Sigmoid colon (tissue), 6 donors: ENCODE measurements at regions not wholly inside any gene's neighbourhood (a gene's known extent, or its start where the extent isn't known, plus 50 kb on each side); places are given as distances from the start of the nearest gene placed in this dataset.
"Not testable (repeated sequence)": the region's sequence is repeated elsewhere in the genome, so short reads cannot be mapped to it uniquely, and the experiment has no call there.

Experiments
- DNase-seq: peaks from one replicate; pipeline ENCODE4 v3.0.0-alpha.2; 2019
- H3K27ac ChIP-seq, 4 donors: fragments of 200-600 bp; sonication (generic); one replicate each; pipeline ENCODE4 v1.5.1; 2016 to 2019; ENCODE audit warnings: mild to moderate bottlenecking in 1 of 4
- H3K27me3 ChIP-seq, 3 donors: fragments of 200-600 bp; sonication (generic); one replicate each; pipeline ENCODE4 v1.5.1; 2019; ENCODE audit warnings: mild to moderate bottlenecking in 1 of 3
- H3K36me3 ChIP-seq, 4 donors: fragments of 200-600 bp; sonication (generic); one replicate each; pipeline ENCODE4 v1.5.1; 2016 to 2019
- H3K4me1 ChIP-seq, 4 donors: fragments of 200-600 bp; sonication (generic); one replicate each; pipeline ENCODE4 v1.5.1; 2017 to 2019
- H3K4me3 ChIP-seq, 4 donors: fragments of 200-600 bp; sonication (generic); one replicate each; pipeline ENCODE4 v1.5.1; 2017 to 2019; ENCODE audit warnings: mild to moderate bottlenecking in 2 of 4, moderate library complexity in 1 of 4
- H3K9me3 ChIP-seq, 4 donors: fragments of 200-600 bp in 3 of 4; sonication (generic) in 3 of 4; one replicate each; pipeline versions ENCODE4 v1.5.1 to v1.6.1; 2013 to 2019
- EP300 ChIP-seq, 4 donors: sonication (generic); formaldehyde crosslinking; IDR thresholded peaks; one replicate each; pipeline ENCODE4 v1.6.1; 2017; ENCODE audit warnings: antibody characterized with exemption in 4 of 4
- POLR2A ChIP-seq, 2 donors: fragments of 450-650 bp; IDR thresholded peaks; one replicate each; pipeline ENCODE4 v1.6.1; 2016; ENCODE audit warnings: antibody characterized with exemption in 2 of 2, mild to moderate bottlenecking in 2 of 2, moderate library complexity in 2 of 2
- POLR2AphosphoS5 ChIP-seq, 4 donors: sonication (generic); formaldehyde crosslinking; IDR thresholded peaks; one replicate each; pipeline ENCODE4 v1.6.1; 2017; ENCODE audit warnings: antibody characterized with exemption in 4 of 4
- WGBS, 2 donors: extraction: QIAGEN DNeasy Blood & Tissue Kit; methylation state at CpG; one replicate each; pipeline ENCODE4 v1.1.7; 2013; 5-methylcytosine and 5-hydroxymethylcytosine counted together
- intact Hi-C: fragments of 100-400 bp; cut with DNase I; formaldehyde crosslinking; loops from one replicate; pipeline ENCODE4 v1.15.1; 2023
- TF ChIP-seq, protein P1 (sequence below), 4 experiments: fragments of 450-650 bp in 3 of 4; fragments of 200-600 bp in 1 of 4; IDR thresholded peaks; one replicate each; pipeline ENCODE4 v1.5.1; 2016 to 2019; ENCODE audit warnings: antibody characterized with exemption in 4 of 4, mild to moderate bottlenecking in 3 of 4, moderate library complexity in 2 of 4
- donor health status: healthy with polysubstance abuse.
- donor health status: healthy.

DNA sequence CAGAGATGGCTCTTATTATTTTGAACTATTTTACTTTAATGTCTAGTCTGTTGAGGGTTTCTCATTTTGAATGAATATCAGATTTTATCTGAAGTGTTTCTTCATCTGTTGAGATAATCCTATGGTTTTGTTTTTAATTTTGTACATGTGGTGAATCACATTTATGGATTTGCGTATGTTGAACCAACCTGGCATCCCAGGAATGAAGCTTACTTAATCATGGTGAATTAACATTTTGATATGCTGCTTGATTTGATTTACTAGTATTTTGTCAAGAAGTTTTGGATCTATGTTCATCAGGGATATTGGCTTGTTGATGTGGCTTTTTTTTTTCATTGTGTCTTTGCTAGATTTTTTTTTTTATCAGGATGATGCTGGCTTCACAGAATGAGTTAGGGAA, 2390.9 kb downstream of the PCDH7 start:
- Histone ChIP-seq H3K36me3 (no peaks in the 10 kb centered on the region), H3K9me3 (no peaks in the 10 kb centered on the region), H3K27me3 (no peaks in the 10 kb centered on the region), H3K4me3 (no peak overlapping the region), H3K4me1 (no peaks in the 10 kb centered on the region), H3K27ac (no peak overlapping the region)
- TF ChIP-seq, protein P1, sequence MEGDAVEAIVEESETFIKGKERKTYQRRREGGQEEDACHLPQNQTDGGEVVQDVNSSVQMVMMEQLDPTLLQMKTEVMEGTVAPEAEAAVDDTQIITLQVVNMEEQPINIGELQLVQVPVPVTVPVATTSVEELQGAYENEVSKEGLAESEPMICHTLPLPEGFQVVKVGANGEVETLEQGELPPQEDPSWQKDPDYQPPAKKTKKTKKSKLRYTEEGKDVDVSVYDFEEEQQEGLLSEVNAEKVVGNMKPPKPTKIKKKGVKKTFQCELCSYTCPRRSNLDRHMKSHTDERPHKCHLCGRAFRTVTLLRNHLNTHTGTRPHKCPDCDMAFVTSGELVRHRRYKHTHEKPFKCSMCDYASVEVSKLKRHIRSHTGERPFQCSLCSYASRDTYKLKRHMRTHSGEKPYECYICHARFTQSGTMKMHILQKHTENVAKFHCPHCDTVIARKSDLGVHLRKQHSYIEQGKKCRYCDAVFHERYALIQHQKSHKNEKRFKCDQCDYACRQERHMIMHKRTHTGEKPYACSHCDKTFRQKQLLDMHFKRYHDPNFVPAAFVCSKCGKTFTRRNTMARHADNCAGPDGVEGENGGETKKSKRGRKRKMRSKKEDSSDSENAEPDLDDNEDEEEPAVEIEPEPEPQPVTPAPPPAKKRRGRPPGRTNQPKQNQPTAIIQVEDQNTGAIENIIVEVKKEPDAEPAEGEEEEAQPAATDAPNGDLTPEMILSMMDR (IDR thresholded peaks at IDR 0.05): no peak
- DNase-seq: no peak
- intact Hi-C loops: no loop called here
- 83 to 91% methylated on average over 1 of the region's 1 CpG for WGBS, 2 donors

DNA sequence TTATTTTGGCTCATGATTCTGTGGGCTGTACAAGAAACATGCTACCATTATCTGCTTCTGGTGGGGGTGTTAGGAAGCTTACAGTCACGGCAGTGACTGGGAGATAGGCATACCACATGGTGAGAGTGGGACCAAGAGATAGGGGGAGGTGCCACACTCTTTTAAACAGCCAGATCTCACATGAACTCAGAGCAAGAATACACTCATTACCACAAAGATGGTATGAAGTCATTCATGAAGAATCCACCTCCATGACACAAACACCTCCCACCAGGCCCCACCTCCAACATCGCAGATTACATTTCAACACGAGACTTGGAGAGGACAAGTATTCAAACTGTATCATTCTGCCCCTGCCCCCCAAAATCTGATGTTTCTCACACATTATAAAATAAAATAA, 2396.7 kb downstream of the PCDH7 start:
- H3K36me3 ChIP-seq: no peaks in the 10 kb centered on the region
- H3K4me3 ChIP-seq: no peak overlapping the region
- 87 to 92% methylated on average over 3 of the region's 3 CpGs for WGBS, 2 donors
- TF ChIP-seq POLR2AphosphoS5 (IDR thresholded peaks at IDR 0.05) (no peak), EP300 (IDR thresholded peaks at IDR 0.05) (no peak), POLR2A (IDR thresholded peaks at IDR 0.05) (no peak)
- TF ChIP-seq, protein P1 (IDR thresholded peaks at IDR 0.05): no peak
- H3K9me3 ChIP-seq: no peaks in the 10 kb centered on the region
- H3K4me1 ChIP-seq: no peaks in the 10 kb centered on the region
- intact Hi-C loops: no loop called here
- no peak for DNase-seq
- no peak overlapping the region for H3K27ac ChIP-seq
- H3K27me3 ChIP-seq: no peaks in the 10 kb centered on the region

DNA sequence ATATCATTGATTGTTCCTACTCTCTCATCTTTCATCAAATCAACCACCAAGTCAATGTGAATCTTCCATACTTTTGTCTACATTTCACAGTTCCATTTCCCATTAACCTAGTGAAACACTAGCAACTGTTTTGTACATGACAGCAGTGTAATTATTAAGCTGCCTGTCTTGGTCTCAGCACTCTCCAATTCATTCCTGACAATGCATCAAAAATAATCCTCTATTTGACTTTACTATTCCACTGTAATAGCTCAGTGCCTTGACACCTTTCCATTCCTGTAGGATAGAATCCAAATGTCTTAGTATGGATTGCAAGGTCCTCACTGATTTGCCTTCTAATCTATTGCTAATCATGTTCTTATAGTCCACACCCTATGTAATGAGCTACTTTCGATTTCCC, 2405.8 kb downstream of the PCDH7 start:
- H3K27me3 ChIP-seq: no peaks in the 10 kb centered on the region
- no peaks in the 10 kb centered on the region for H3K36me3 ChIP-seq
- H3K4me1 ChIP-seq: no peaks in the 10 kb centered on the region
- H3K4me3 ChIP-seq: no peak overlapping the region
- intact Hi-C loops: no loop called here
- no peaks in the 10 kb centered on the region for H3K9me3 ChIP-seq
- no peak overlapping the region for H3K27ac ChIP-seq
- no peak for DNase-seq
- 74 to 84% methylated on average over 1 of the region's 1 CpG for WGBS, 2 donors
- no peak for TF ChIP-seq POLR2A (IDR thresholded peaks at IDR 0.05)
- TF ChIP-seq POLR2AphosphoS5 (IDR thresholded peaks at IDR 0.05): no peak
- TF ChIP-seq, protein P1 (IDR thresholded peaks at IDR 0.05): no peak

DNA sequence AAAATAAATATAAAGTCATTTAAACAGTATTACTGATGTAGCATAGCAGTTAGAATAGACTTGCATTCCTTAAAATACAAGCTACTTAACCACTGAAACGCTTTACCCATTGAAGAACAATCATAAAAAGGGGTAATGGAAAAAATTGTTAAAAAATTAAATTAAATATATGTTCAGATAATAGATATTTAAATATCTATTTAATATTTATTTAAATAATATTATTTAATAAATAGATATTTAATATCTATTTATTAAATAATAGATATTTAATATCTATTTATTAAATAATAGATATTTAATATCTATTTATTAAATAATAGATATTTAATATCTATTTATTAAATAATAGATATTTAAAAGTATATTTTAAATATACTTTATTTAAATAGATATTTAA, 2410.5 kb downstream of the PCDH7 start:
- 76 to 91% methylated on average over 1 of the region's 1 CpG for WGBS, 2 donors

DNA sequence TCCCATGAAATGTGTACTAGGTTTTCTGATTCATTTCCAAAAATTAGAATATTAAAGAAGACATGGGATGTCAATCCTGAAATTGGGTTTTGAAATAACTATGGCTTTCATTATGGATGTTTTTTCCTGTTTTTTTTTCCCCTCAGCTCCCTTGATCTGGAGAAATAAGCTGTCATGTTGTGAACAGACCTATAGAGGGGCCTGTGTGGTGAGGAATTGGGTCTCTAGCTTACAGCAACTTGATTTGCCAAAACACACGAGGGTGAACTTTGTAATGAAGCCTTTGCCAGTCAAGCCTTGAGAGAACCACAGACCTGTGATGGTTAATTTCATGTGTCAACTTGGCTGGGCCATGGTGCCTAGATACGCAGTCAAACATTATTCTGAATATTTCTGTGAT, 2413.6 kb downstream of the PCDH7 start:
- no peaks in the 10 kb centered on the region for H3K27me3 ChIP-seq
- intact Hi-C loops: no loop called here
- H3K9me3 ChIP-seq: peaks cover 0 to 4% (median 0%) of the 10 kb centered on the region in 4 donors
- 49 to 60% methylated on average over 2 of the region's 2 CpGs for WGBS, 2 donors
- H3K4me3 ChIP-seq: no peak overlapping the region
- H3K36me3 ChIP-seq: no peaks in the 10 kb centered on the region
- H3K27ac ChIP-seq: no peak overlapping the region
- TF ChIP-seq POLR2AphosphoS5 (IDR thresholded peaks at IDR 0.05) (no peak), POLR2A (IDR thresholded peaks at IDR 0.05) (no peak), EP300 (IDR thresholded peaks at IDR 0.05) (no peak)
- TF ChIP-seq, protein P1 (IDR thresholded peaks at IDR 0.05): no peak
- DNase-seq: no peak
- no peaks in the 10 kb centered on the region for H3K4me1 ChIP-seq

More for the DNA sequence above, 2410.5 kb downstream of the PCDH7 start:
- H3K27me3 ChIP-seq, H3K4me3 ChIP-seq, DNase-seq, H3K9me3 ChIP-seq, H3K4me1 ChIP-seq, H3K36me3 ChIP-seq, H3K27ac ChIP-seq, intact Hi-C loops: not testable (repeated sequence)
